ENCODE measurements at regions not wholly inside any gene's neighbourhood (a gene's known extent, or its start where the extent isn't known, plus 50 kb on each side); places are given as distances from the start of the nearest gene placed in this dataset.

DNA sequence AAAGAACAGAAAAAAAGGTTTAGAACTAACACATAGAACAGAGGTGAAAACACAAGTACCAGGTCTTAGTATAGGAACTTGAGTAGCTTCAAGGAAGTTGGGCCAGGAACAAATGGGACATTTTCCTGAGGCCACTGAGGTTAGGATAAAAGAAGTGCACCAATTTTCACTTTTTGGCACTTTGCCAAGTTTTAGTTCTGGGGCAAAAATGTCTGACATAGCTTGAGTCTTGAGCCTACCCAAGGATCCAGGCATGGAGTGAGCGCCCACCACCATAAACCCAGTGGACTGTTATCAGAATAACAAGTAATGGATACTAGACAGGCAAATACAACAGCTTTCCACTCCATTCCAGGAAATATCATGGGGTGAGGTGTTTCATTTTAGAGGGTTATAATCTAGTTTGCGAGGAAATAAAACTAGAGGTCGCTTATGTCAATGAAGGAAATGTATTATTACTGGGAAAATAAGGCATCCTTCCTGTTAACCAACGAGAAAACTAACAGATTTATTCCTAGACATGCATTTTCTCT is 199.7 kb upstream of the HMGA2 start:
- TF ChIP-seq ZNF219 (CRISPR knock-in tag; IDR thresholded peaks at IDR 0.05; ENCODE audit: borderline replicate concordance), result no peak
- no peak for TF ChIP-seq FOXP1 (CRISPR knock-in tag; IDR thresholded peaks at IDR 0.05; ENCODE audit: borderline replicate concordance)
- no peak for TF ChIP-seq ZNF232 (CRISPR knock-in tag; IDR thresholded peaks at IDR 0.05)
- no peak for TF ChIP-seq RELA (CRISPR knock-in tag; IDR thresholded peaks at IDR 0.05; ENCODE audit: borderline replicate concordance)
- no peak for TF ChIP-seq ATF1 (CRISPR knock-in tag; IDR thresholded peaks at IDR 0.05)
- TF ChIP-seq, protein P1, sequence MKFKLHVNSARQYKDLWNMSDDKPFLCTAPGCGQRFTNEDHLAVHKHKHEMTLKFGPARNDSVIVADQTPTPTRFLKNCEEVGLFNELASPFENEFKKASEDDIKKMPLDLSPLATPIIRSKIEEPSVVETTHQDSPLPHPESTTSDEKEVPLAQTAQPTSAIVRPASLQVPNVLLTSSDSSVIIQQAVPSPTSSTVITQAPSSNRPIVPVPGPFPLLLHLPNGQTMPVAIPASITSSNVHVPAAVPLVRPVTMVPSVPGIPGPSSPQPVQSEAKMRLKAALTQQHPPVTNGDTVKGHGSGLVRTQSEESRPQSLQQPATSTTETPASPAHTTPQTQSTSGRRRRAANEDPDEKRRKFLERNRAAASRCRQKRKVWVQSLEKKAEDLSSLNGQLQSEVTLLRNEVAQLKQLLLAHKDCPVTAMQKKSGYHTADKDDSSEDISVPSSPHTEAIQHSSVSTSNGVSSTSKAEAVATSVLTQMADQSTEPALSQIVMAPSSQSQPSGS (CRISPR knock-in tag; IDR thresholded peaks at IDR 0.05; ENCODE audit: borderline replicate concordance, low read depth), result no peak
- TF ChIP-seq, protein P2, sequence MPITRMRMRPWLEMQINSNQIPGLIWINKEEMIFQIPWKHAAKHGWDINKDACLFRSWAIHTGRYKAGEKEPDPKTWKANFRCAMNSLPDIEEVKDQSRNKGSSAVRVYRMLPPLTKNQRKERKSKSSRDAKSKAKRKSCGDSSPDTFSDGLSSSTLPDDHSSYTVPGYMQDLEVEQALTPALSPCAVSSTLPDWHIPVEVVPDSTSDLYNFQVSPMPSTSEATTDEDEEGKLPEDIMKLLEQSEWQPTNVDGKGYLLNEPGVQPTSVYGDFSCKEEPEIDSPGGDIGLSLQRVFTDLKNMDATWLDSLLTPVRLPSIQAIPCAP (CRISPR knock-in tag; IDR thresholded peaks at IDR 0.05), result no peak
- no peak overlapping the region for H3K4me3 Mint-ChIP-seq
- ChIA-PET POLR2A (no interaction called here), CTCF (interaction anchor here (2.3 kb wide), 1 partner anchor 22 kb away, joined by 7 read pairs; no protein-coding TSS in a partner anchor)
- H3K27me3 Mint-ChIP-seq (ENCODE audit: low read depth), result no peaks in the 10 kb centered on the region; the same call in 1 of the 2 replicates
- ATAC-seq (no peak), DNase-seq (ENCODE audit: low spot score) (no peak)
- H3K4me1 Mint-ChIP-seq, result no peaks in the 10 kb centered on the region
- no peak overlapping the region for H3K27ac Mint-ChIP-seq
- H3K36me3 Mint-ChIP-seq, result no peaks in the 10 kb centered on the region
- no peaks in the 10 kb centered on the region for H3K9me3 Mint-ChIP-seq

DNA sequence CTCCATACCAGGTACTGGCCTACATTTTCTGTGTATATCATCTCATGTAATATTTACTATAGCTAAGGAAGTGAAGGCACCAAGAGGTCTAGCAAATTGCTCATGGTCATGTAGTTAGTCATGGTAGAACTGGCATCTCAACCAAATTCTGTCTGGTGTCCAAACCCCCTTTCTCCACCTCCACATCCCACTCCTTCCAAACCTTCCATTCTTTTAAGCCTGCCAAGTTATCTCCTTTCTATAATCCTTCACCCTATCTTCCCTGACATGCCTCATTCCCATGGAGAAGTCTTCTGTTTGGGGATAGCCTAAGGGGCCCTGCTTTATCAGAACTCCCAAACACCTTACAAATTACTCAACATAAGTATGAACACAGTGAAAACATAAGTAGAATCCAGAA is 196.2 kb upstream of the HMGA2 start:
- ATAC-seq (no peak), DNase-seq (ENCODE audit: low spot score) (no peak)
- Mint-ChIP-seq H3K36me3 (no peaks in the 10 kb centered on the region), H3K27me3 (ENCODE audit: low read depth) (peaks cover 2% of the 10 kb centered on the region; the same call in 1 of the 2 replicates), H3K27ac (no peak overlapping the region), H3K4me3 (no peak overlapping the region), H3K4me1 (no peaks in the 10 kb centered on the region), H3K9me3 (no peaks in the 10 kb centered on the region)
- ChIA-PET CTCF (interaction anchor here (1.7 kb wide), 1 partner anchor 26 kb away, joined by 6 read pairs; no protein-coding TSS in a partner anchor), POLR2A (no interaction called here)
- TF ChIP-seq, protein P3, sequence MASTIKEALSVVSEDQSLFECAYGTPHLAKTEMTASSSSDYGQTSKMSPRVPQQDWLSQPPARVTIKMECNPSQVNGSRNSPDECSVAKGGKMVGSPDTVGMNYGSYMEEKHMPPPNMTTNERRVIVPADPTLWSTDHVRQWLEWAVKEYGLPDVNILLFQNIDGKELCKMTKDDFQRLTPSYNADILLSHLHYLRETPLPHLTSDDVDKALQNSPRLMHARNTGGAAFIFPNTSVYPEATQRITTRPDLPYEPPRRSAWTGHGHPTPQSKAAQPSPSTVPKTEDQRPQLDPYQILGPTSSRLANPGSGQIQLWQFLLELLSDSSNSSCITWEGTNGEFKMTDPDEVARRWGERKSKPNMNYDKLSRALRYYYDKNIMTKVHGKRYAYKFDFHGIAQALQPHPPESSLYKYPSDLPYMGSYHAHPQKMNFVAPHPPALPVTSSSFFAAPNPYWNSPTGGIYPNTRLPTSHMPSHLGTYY (CRISPR knock-in tag; IDR thresholded peaks at IDR 0.05), result no peak
- TF ChIP-seq, protein P4, sequence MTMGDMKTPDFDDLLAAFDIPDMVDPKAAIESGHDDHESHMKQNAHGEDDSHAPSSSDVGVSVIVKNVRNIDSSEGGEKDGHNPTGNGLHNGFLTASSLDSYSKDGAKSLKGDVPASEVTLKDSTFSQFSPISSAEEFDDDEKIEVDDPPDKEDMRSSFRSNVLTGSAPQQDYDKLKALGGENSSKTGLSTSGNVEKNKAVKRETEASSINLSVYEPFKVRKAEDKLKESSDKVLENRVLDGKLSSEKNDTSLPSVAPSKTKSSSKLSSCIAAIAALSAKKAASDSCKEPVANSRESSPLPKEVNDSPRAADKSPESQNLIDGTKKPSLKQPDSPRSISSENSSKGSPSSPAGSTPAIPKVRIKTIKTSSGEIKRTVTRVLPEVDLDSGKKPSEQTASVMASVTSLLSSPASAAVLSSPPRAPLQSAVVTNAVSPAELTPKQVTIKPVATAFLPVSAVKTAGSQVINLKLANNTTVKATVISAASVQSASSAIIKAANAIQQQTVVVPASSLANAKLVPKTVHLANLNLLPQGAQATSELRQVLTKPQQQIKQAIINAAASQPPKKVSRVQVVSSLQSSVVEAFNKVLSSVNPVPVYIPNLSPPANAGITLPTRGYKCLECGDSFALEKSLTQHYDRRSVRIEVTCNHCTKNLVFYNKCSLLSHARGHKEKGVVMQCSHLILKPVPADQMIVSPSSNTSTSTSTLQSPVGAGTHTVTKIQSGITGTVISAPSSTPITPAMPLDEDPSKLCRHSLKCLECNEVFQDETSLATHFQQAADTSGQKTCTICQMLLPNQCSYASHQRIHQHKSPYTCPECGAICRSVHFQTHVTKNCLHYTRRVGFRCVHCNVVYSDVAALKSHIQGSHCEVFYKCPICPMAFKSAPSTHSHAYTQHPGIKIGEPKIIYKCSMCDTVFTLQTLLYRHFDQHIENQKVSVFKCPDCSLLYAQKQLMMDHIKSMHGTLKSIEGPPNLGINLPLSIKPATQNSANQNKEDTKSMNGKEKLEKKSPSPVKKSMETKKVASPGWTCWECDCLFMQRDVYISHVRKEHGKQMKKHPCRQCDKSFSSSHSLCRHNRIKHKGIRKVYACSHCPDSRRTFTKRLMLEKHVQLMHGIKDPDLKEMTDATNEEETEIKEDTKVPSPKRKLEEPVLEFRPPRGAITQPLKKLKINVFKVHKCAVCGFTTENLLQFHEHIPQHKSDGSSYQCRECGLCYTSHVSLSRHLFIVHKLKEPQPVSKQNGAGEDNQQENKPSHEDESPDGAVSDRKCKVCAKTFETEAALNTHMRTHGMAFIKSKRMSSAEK (CRISPR knock-in tag; IDR thresholded peaks at IDR 0.05; ENCODE audit: borderline replicate concordance), result no peak
- TF ChIP-seq ETV6 (CRISPR knock-in tag; IDR thresholded peaks at IDR 0.05), result no peak
- TF ChIP-seq HMGA2 (CRISPR knock-in tag; IDR thresholded peaks at IDR 0.05), result no peak
- TF ChIP-seq, protein P5, sequence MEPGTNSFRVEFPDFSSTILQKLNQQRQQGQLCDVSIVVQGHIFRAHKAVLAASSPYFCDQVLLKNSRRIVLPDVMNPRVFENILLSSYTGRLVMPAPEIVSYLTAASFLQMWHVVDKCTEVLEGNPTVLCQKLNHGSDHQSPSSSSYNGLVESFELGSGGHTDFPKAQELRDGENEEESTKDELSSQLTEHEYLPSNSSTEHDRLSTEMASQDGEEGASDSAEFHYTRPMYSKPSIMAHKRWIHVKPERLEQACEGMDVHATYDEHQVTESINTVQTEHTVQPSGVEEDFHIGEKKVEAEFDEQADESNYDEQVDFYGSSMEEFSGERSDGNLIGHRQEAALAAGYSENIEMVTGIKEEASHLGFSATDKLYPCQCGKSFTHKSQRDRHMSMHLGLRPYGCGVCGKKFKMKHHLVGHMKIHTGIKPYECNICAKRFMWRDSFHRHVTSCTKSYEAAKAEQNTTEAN (CRISPR knock-in tag; IDR thresholded peaks at IDR 0.05), result no peak

DNA sequence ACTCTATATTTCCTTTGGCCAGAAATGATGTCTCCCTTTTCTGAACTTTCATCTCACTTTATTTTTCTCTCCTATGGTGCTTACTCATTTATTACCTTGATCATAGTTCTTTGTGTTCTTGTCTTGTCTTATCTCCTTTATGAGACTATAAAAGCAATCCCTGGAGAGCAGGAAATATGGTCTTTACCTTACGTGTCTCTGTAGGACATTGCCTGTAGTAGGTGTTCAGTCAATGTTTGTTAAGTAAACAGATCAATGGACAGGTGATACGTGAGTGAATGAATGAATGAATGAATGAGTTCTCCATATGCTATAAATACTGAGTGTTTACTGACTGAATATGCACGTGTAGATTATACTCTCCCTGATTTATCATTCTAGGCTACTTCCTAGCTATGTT is 193.7 kb upstream of the HMGA2 start:
- no peaks in the 10 kb centered on the region for H3K36me3 Mint-ChIP-seq
- ChIA-PET POLR2A (no interaction called here), CTCF (no interaction called here)
- peaks cover 7% of the 10 kb centered on the region for H3K4me1 Mint-ChIP-seq
- peaks cover 2% of the 10 kb centered on the region; the same call in 1 of the 2 replicates for H3K27me3 Mint-ChIP-seq (ENCODE audit: low read depth)
- H3K4me3 Mint-ChIP-seq, result no peak overlapping the region
- TF ChIP-seq ZNF219 (CRISPR knock-in tag; IDR thresholded peaks at IDR 0.05; ENCODE audit: borderline replicate concordance) (no peak), CREM (CRISPR knock-in tag; IDR thresholded peaks at IDR 0.05) (no peak)
- TF ChIP-seq, protein P6, sequence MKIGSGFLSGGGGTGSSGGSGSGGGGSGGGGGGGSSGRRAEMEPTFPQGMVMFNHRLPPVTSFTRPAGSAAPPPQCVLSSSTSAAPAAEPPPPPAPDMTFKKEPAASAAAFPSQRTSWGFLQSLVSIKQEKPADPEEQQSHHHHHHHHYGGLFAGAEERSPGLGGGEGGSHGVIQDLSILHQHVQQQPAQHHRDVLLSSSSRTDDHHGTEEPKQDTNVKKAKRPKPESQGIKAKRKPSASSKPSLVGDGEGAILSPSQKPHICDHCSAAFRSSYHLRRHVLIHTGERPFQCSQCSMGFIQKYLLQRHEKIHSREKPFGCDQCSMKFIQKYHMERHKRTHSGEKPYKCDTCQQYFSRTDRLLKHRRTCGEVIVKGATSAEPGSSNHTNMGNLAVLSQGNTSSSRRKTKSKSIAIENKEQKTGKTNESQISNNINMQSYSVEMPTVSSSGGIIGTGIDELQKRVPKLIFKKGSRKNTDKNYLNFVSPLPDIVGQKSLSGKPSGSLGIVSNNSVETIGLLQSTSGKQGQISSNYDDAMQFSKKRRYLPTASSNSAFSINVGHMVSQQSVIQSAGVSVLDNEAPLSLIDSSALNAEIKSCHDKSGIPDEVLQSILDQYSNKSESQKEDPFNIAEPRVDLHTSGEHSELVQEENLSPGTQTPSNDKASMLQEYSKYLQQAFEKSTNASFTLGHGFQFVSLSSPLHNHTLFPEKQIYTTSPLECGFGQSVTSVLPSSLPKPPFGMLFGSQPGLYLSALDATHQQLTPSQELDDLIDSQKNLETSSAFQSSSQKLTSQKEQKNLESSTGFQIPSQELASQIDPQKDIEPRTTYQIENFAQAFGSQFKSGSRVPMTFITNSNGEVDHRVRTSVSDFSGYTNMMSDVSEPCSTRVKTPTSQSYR (CRISPR knock-in tag; IDR thresholded peaks at IDR 0.05), result no peak
- TF ChIP-seq, protein P7, sequence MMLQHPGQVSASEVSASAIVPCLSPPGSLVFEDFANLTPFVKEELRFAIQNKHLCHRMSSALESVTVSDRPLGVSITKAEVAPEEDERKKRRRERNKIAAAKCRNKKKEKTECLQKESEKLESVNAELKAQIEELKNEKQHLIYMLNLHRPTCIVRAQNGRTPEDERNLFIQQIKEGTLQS (CRISPR knock-in tag; conservative IDR thresholded peaks at IDR 0.05), result no peak
- TF ChIP-seq, protein P8, sequence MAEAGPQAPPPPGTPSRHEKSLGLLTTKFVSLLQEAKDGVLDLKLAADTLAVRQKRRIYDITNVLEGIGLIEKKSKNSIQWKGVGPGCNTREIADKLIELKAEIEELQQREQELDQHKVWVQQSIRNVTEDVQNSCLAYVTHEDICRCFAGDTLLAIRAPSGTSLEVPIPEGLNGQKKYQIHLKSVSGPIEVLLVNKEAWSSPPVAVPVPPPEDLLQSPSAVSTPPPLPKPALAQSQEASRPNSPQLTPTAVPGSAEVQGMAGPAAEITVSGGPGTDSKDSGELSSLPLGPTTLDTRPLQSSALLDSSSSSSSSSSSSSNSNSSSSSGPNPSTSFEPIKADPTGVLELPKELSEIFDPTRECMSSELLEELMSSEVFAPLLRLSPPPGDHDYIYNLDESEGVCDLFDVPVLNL (CRISPR knock-in tag; IDR thresholded peaks at IDR 0.05; ENCODE audit: borderline replicate concordance, low read depth), result no peak
- no peak overlapping the region for H3K27ac Mint-ChIP-seq
- H3K9me3 Mint-ChIP-seq, result no peaks in the 10 kb centered on the region
- DNase-seq (ENCODE audit: low spot score) (no peak), ATAC-seq (no peak)
